ENCODE measurements at regions not wholly inside any gene's neighbourhood (a gene's known extent, or its start where the extent isn't known, plus 50 kb on each side); places are given as distances from the start of the nearest gene placed in this dataset.

DNA sequence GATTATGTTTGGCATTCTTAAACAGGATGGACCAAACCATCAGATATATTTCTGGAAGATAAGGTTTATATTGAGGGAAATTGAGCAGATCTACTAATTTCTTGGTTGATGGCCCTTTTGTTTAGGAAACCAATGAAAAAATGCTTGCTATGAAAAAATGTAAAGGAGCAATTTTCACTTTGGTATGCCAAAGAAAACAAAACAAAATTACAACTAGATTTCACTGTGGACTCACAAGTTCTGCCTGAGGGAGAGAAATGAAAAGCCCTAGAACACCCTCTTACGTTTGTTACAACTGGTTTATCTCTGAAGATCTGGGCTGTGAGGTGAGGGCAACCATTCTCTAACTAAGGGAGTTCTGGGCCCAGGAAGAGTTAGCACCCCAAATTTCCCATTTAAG lies 122.5 kb upstream of the IL15 start (continued):
- TF ChIP-seq EGR1 (IDR thresholded peaks at IDR 0.05; ENCODE audit: borderline replicate concordance, low read depth, low read length) (no peak), KDM1A (IDR thresholded peaks at IDR 0.05; ENCODE audit: borderline replicate concordance, low read length) (no peak)

DNA sequence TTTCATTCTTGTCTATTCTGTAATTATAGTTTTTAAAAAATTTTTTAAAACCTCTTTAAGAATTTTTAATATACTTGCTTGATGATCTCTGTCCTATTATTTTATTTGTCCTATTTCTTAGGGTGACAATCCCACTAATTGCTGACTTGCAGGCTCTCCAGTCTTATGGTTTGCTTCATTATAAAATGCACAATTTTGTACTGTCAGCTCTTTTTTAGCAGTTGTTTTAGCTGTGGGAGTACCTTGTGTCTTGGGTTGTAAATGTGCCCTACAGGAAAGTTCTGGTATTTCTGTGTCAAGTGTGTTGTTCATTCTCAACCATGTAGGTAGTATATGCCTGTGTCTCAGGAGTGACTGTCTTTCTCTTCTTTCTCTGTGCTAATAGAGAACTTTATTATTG lies 118.2 kb upstream of the IL15 start:
- FAIRE-seq: no peak
- Histone ChIP-seq H2BK15ac (ENCODE audit: low read length) (no peak overlapping the region), H3K79me1 (ENCODE audit: low read depth, low read length) (no peaks in the 10 kb centered on the region), H3K27me3 (replicated peaks in 1 of 4; ENCODE audit: control insufficient read depth in 3 of 4, extremely low read depth in 1 of 4, insufficient read depth in 3 of 4, low read length in 3 of 4) (no peaks in the 10 kb centered on the region), H2BK120ac (replicated peaks; ENCODE audit: low read depth, low read length) (no peak overlapping the region), H2BK20ac (ENCODE audit: low read length) (no peak overlapping the region), H3K56ac (replicated peaks; ENCODE audit: insufficient read length, low read depth, low read length) (no peak overlapping the region), H3K36me3 (ENCODE audit: control insufficient read depth in 2 of 4, insufficient read depth in 4 of 4, low read length in 3 of 4) (no peaks in the 10 kb centered on the region), H3K4me1 (replicated peaks in 1 of 4; ENCODE audit: control insufficient read depth in 3 of 4, insufficient read depth in 4 of 4, low read length in 3 of 4) (no peaks in the 10 kb centered on the region), H4K5ac (ENCODE audit: insufficient read length, low read depth, low read length) (no peak overlapping the region), H3K79me2 (ENCODE audit: control insufficient read depth in 1 of 2, insufficient read depth in 2 of 2, low read length in 2 of 2) (no peaks in the 10 kb centered on the region), H3K4ac (replicated peaks; ENCODE audit: insufficient read length, low read depth, low read length) (no peak overlapping the region), H3K4me2 (ENCODE audit: insufficient read depth in 1 of 2, low read depth in 2 of 2, low read length in 2 of 2) (no peak overlapping the region), H2BK5ac (ENCODE audit: low read depth, low read length) (no peak overlapping the region), H4K91ac (replicated peaks; ENCODE audit: insufficient read length, low read length) (no peak overlapping the region), H3K9me3 (ENCODE audit: insufficient read depth in 2 of 2, low read depth in 1 of 2, low read length in 1 of 2) (no peaks in the 10 kb centered on the region), H3K23ac (ENCODE audit: insufficient read length) (no peak overlapping the region), H3K23me2 (ENCODE audit: low read depth, low read length) (no peaks in the 10 kb centered on the region), H3K27ac (ENCODE audit: low read depth, low read length) (no peak overlapping the region), H2BK12ac (ENCODE audit: low read depth, low read length) (no peak overlapping the region), H4K20me1 (replicated peaks in 1 of 2; ENCODE audit: control insufficient read depth in 1 of 2, insufficient read depth in 2 of 2, low read length in 2 of 2) (no peaks in the 10 kb centered on the region), H2AFZ (ENCODE audit: low read length) (no peak overlapping the region), H3K4me3 (ENCODE audit: extremely low read depth in 1 of 4, insufficient read depth in 2 of 4, low read depth in 3 of 4, low read length in 4 of 4) (no peak overlapping the region), H3K14ac (ENCODE audit: insufficient read length) (no peak overlapping the region), H2AK5ac (ENCODE audit: low read depth, low read length) (no peak overlapping the region), H3K9ac (replicated peaks in 1 of 4; ENCODE audit: extremely low read depth in 1 of 4, low read depth in 3 of 4, low read length in 3 of 4) (no peak overlapping the region), H4K8ac (ENCODE audit: extremely low read depth, insufficient read depth, low read length) (no peak overlapping the region), H3K18ac (ENCODE audit: extremely low read depth, low read length) (no peak overlapping the region)
- ChIA-PET POLR2A (ENCODE audit: partially characterized antibody) (no interaction called here), CTCF (ENCODE audit: partially characterized antibody) (interaction anchor here (0.5 to 1.3 kb wide), 5 partner anchors 9 to 455 kb away, joined by 3 read pairs; no protein-coding TSS in a partner anchor)
- DNase-seq (ENCODE audit: low read depth in 1 of 2, low spot score in 2 of 2): no peak
- TF ChIP-seq YY1 (IDR thresholded peaks at IDR 0.05; ENCODE audit: low read depth, low read length): no peak
- TF ChIP-seq E2F6 (IDR thresholded peaks at IDR 0.05): no peak
- TF ChIP-seq SP1 (IDR thresholded peaks at IDR 0.05; ENCODE audit: low read depth, low read length): no peak
- TF ChIP-seq GABPA (IDR thresholded peaks at IDR 0.05; ENCODE audit: borderline replicate concordance, insufficient read depth, low read length): no peak
- TF ChIP-seq BACH1 (IDR thresholded peaks at IDR 0.05; ENCODE audit: low read length): no peak
- no peak for TF ChIP-seq CEBPB (IDR thresholded peaks at IDR 0.05; ENCODE audit: low read depth, low read length)
- TF ChIP-seq POLR2A (IDR thresholded peaks at IDR 0.05; ENCODE audit: control extremely low read depth in 1 of 2, low read depth in 2 of 2, low read length in 2 of 2): no peak
- no peak for TF ChIP-seq KDM5A (IDR thresholded peaks at IDR 0.05; ENCODE audit: low read length)
- no peak for TF ChIP-seq EZH2 (IDR thresholded peaks at IDR 0.05; ENCODE audit: low read depth, low read length, severe bottlenecking)
- no peak for TF ChIP-seq HDAC6 (IDR thresholded peaks at IDR 0.05; ENCODE audit: low read depth, low read length)

All from H1 (cell line).